ENCODE measurements at regions not wholly inside any gene's neighbourhood (a gene's known extent, or its start where the extent isn't known, plus 50 kb on each side); places are given as distances from the start of the nearest gene placed in this dataset.

GRCh38 chr1:163823017-163823416 lies 501.3 kb downstream of the NUF2 start:
- Histone ChIP-seq H3K27me3 (ENCODE audit: insufficient read depth, low read depth, low read length) (no peaks in the 10 kb centered on the region), H3K9me2 (ENCODE audit: insufficient read depth, low read length) (no peaks in the 10 kb centered on the region), H3K27ac (ENCODE audit: low read length) (no peak overlapping the region), H3K9ac (ENCODE audit: low read length) (no peak overlapping the region), H3K36me3 (ENCODE audit: insufficient read depth, low read length) (no peaks in the 10 kb centered on the region), H3K79me2 (replicated peaks; ENCODE audit: insufficient read depth, low read length) (no peaks in the 10 kb centered on the region), H3F3A (ENCODE audit: insufficient read depth, low read length, poor library complexity, severe bottlenecking) (no peaks in the 10 kb centered on the region), H4K20me1 (ENCODE audit: insufficient read depth) (no peaks in the 10 kb centered on the region), H2AFZ (ENCODE audit: low read depth, low read length) (no peak overlapping the region), H3K4me3 (ENCODE audit: low read length) (no peak overlapping the region), H3K9me3 (ENCODE audit: low read length) (no peaks in the 10 kb centered on the region), H3K4me2 (ENCODE audit: low read length) (no peak overlapping the region)
- TF ChIP-seq EZH2 (IDR thresholded peaks at IDR 0.05; ENCODE audit: borderline replicate concordance, insufficient read depth, low read length, poor library complexity, severe bottlenecking) (no peak), EP300 (conservative IDR thresholded peaks at IDR 0.05; ENCODE audit: poor library complexity, severe bottlenecking) (no peak), SMC3 (conservative IDR thresholded peaks at IDR 0.05; ENCODE audit: poor library complexity) (no peak), MXI1 (conservative IDR thresholded peaks at IDR 0.05; ENCODE audit: poor library complexity, severe bottlenecking) (no peak), RAD21 (conservative IDR thresholded peaks at IDR 0.05) (no peak), REST (IDR thresholded peaks at IDR 0.05; ENCODE audit: borderline replicate concordance) (no peak), TAF1 (IDR thresholded peaks at IDR 0.05; ENCODE audit: low read depth) (no peak), POLR2AphosphoS5 (IDR thresholded peaks at IDR 0.05) (no peak)
- TF ChIP-seq, protein P1, sequence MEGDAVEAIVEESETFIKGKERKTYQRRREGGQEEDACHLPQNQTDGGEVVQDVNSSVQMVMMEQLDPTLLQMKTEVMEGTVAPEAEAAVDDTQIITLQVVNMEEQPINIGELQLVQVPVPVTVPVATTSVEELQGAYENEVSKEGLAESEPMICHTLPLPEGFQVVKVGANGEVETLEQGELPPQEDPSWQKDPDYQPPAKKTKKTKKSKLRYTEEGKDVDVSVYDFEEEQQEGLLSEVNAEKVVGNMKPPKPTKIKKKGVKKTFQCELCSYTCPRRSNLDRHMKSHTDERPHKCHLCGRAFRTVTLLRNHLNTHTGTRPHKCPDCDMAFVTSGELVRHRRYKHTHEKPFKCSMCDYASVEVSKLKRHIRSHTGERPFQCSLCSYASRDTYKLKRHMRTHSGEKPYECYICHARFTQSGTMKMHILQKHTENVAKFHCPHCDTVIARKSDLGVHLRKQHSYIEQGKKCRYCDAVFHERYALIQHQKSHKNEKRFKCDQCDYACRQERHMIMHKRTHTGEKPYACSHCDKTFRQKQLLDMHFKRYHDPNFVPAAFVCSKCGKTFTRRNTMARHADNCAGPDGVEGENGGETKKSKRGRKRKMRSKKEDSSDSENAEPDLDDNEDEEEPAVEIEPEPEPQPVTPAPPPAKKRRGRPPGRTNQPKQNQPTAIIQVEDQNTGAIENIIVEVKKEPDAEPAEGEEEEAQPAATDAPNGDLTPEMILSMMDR (IDR thresholded peaks at IDR 0.05; ENCODE audit: poor library complexity, severe bottlenecking), result no peak

DNA sequence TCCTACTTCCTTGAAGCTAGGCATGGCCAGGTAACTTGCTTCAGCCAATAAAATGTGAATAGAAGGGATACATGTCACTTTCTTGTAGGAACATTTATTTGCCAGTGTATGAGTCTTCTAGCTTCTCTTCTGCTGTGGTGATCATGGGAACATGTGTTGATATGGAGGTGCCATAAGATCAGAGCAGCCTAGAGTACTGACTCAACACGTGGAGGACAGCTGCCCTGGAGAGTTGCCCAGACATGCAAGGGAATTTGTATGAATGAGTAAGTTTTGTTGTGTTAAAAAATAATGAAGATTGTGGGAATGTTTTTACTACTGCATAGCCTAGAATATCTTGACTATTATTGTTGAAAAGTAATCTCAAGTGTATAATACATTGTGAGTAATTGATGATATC lies 502.3 kb downstream of the NUF2 start:
- TF ChIP-seq REST (IDR thresholded peaks at IDR 0.05; ENCODE audit: borderline replicate concordance), result no peak
- TF ChIP-seq SMC3 (conservative IDR thresholded peaks at IDR 0.05; ENCODE audit: poor library complexity), result no peak
- TF ChIP-seq TAF1 (IDR thresholded peaks at IDR 0.05; ENCODE audit: low read depth), result no peak
- TF ChIP-seq MXI1 (conservative IDR thresholded peaks at IDR 0.05; ENCODE audit: poor library complexity, severe bottlenecking), result no peak
- no peak for TF ChIP-seq EZH2 (IDR thresholded peaks at IDR 0.05; ENCODE audit: borderline replicate concordance, insufficient read depth, low read length, poor library complexity, severe bottlenecking)
- no peak for TF ChIP-seq EP300 (conservative IDR thresholded peaks at IDR 0.05; ENCODE audit: poor library complexity, severe bottlenecking)
- TF ChIP-seq POLR2AphosphoS5 (IDR thresholded peaks at IDR 0.05), result no peak
- no peak for TF ChIP-seq RAD21 (conservative IDR thresholded peaks at IDR 0.05)
- TF ChIP-seq, protein P1 (IDR thresholded peaks at IDR 0.05; ENCODE audit: poor library complexity, severe bottlenecking), result no peak
- H3K79me2 ChIP-seq (replicated peaks; ENCODE audit: insufficient read depth, low read length), result no peaks in the 10 kb centered on the region
- no peaks in the 10 kb centered on the region for H3F3A ChIP-seq (ENCODE audit: insufficient read depth, low read length, poor library complexity, severe bottlenecking)
- no peak overlapping the region for H2AFZ ChIP-seq (ENCODE audit: low read depth, low read length)
- no peak overlapping the region for H3K9ac ChIP-seq (ENCODE audit: low read length)
- H3K9me2 ChIP-seq (ENCODE audit: insufficient read depth, low read length), result no peaks in the 10 kb centered on the region
- H3K27me3 ChIP-seq (ENCODE audit: insufficient read depth, low read depth, low read length), result no peaks in the 10 kb centered on the region
- no peaks in the 10 kb centered on the region for H3K9me3 ChIP-seq (ENCODE audit: low read length)
- H3K4me2 ChIP-seq (ENCODE audit: low read length), result no peak overlapping the region
- no peaks in the 10 kb centered on the region for H4K20me1 ChIP-seq (ENCODE audit: insufficient read depth)
- H3K36me3 ChIP-seq (ENCODE audit: insufficient read depth, low read length), result no peaks in the 10 kb centered on the region
- H3K27ac ChIP-seq (ENCODE audit: low read length), result no peak overlapping the region
- H3K4me3 ChIP-seq (ENCODE audit: low read length), result no peak overlapping the region

All from neural cell (in vitro differentiated cells).